ENCODE measurements at regions not wholly inside any gene's neighbourhood (a gene's known extent, or its start where the extent isn't known, plus 50 kb on each side); places are given as distances from the start of the nearest gene placed in this dataset.

- Histone ChIP-seq H4K20me1 (ENCODE audit: low read depth) (no peaks in the 10 kb centered on the region), H3K4me3 (no peak overlapping the region), H3K36me3 (peaks cover 7% of the 10 kb centered on the region), H3K4me1 (peaks cover 14% of the 10 kb centered on the region), H3K27ac (no peak overlapping the region), H3K79me2 (ENCODE audit: low read depth) (no peaks in the 10 kb centered on the region), H2AFZ (replicated peaks) (no peak overlapping the region), H3K4me2 (no peak overlapping the region), H3K9ac (no peak overlapping the region), H3F3A (ENCODE audit: low read depth) (peaks cover 10% of the 10 kb centered on the region), H3K9me3 (ENCODE audit: low read depth) (peaks cover 10% of the 10 kb centered on the region), H3K27me3 (no peaks in the 10 kb centered on the region)
- Mint-ChIP-seq H3K4me3 (no peak overlapping the region), H3K9me3 (peaks cover 6% of the 10 kb centered on the region), H3K36me3 (no peaks in the 10 kb centered on the region), H3K4me1 (peaks cover 20% of the 10 kb centered on the region), H3K27me3 (ENCODE audit: insufficient read depth, low read depth) (no peaks in the 10 kb centered on the region), H3K27ac (no peak overlapping the region)
- TF ChIP-seq EZH2phosphoT487 (IDR thresholded peaks at IDR 0.05) = no peak
- no peak for TF ChIP-seq EZH2 (IDR thresholded peaks at IDR 0.05)
- no peak for TF ChIP-seq CTCF (IDR thresholded peaks at IDR 0.05)
- DNase-seq (ENCODE audit: low spot score) = no peak
Measured at GRCh38 chr5:67731886-67732285, 483.7 kb upstream of the PIK3R1 start.

- no peaks in the 10 kb centered on the region for H3K27me3 ChIP-seq
- Mint-ChIP-seq H3K36me3 (no peaks in the 10 kb centered on the region), H3K4me1 (peaks cover 20% of the 10 kb centered on the region), H3K9me3 (peaks cover 6% of the 10 kb centered on the region), H3K4me3 (no peak overlapping the region), H3K27me3 (ENCODE audit: insufficient read depth, low read depth) (no peaks in the 10 kb centered on the region), H3K27ac (peak overlapping the region; percentile 27)
- H3K36me3 ChIP-seq = peaks cover 7% of the 10 kb centered on the region
- peak overlapping the region; percentile 21 for H3K4me2 ChIP-seq
- no peak overlapping the region for H3K9ac ChIP-seq
- H3K9me3 ChIP-seq (ENCODE audit: low read depth) = peaks cover 10% of the 10 kb centered on the region
- DNase-seq (ENCODE audit: low spot score) = peak; percentile 13
- no peaks in the 10 kb centered on the region for H4K20me1 ChIP-seq (ENCODE audit: low read depth)
- TF ChIP-seq EZH2phosphoT487 (IDR thresholded peaks at IDR 0.05) (no peak), EZH2 (IDR thresholded peaks at IDR 0.05) (no peak), CTCF (IDR thresholded peaks at IDR 0.05) (no peak)
- no peaks in the 10 kb centered on the region for H3K79me2 ChIP-seq (ENCODE audit: low read depth)
- peak overlapping the region; percentile 76 for H3K27ac ChIP-seq
- H3F3A ChIP-seq (ENCODE audit: low read depth) = peaks cover 10% of the 10 kb centered on the region
- H3K4me3 ChIP-seq = no peak overlapping the region
- peak overlapping the region; percentile 57 for H2AFZ ChIP-seq (replicated peaks)
- H3K4me1 ChIP-seq = peaks cover 14% of the 10 kb centered on the region
Measured at GRCh38 chr5:67730917-67731474, 484.6 kb upstream of the PIK3R1 start.

GRCh38 chr5:67728326-67728890 is 487.1 kb upstream of the PIK3R1 start:
- Mint-ChIP-seq H3K4me1 (peaks cover 20% of the 10 kb centered on the region), H3K4me3 (no peak overlapping the region), H3K9me3 (peaks cover 4% of the 10 kb centered on the region), H3K27me3 (ENCODE audit: insufficient read depth, low read depth) (no peaks in the 10 kb centered on the region), H3K27ac (no peak overlapping the region), H3K36me3 (no peaks in the 10 kb centered on the region)
- no peaks in the 10 kb centered on the region for H4K20me1 ChIP-seq (ENCODE audit: low read depth)
- no peak overlapping the region for H3K9ac ChIP-seq
- no peaks in the 10 kb centered on the region for H3K9me3 ChIP-seq (ENCODE audit: low read depth)
- TF ChIP-seq CTCF (IDR thresholded peaks at IDR 0.05) (no peak), EZH2 (IDR thresholded peaks at IDR 0.05) (no peak), EZH2phosphoT487 (IDR thresholded peaks at IDR 0.05) (no peak)
- no peaks in the 10 kb centered on the region for H3K27me3 ChIP-seq
- H3K4me2 ChIP-seq = no peak overlapping the region
- DNase-seq (ENCODE audit: low spot score) = no peak
- H3K79me2 ChIP-seq (ENCODE audit: low read depth) = no peaks in the 10 kb centered on the region
- H3K4me3 ChIP-seq = no peak overlapping the region
- H3K4me1 ChIP-seq = peaks cover 14% of the 10 kb centered on the region
- H3K36me3 ChIP-seq = no peaks in the 10 kb centered on the region
- H3K27ac ChIP-seq = no peak overlapping the region
- H3F3A ChIP-seq (ENCODE audit: low read depth) = peaks cover 10% of the 10 kb centered on the region
- no peak overlapping the region for H2AFZ ChIP-seq (replicated peaks)

Data from neural progenitor cell (in vitro differentiated cells).